ENCODE measurements at regions not wholly inside any gene's neighbourhood (a gene's known extent, or its start where the extent isn't known, plus 50 kb on each side); places are given as distances from the start of the nearest gene placed in this dataset.
"Not testable (repeated sequence)": the region's sequence is repeated elsewhere in the genome, so short reads cannot be mapped to it uniquely, and the experiment has no call there.

DNA sequence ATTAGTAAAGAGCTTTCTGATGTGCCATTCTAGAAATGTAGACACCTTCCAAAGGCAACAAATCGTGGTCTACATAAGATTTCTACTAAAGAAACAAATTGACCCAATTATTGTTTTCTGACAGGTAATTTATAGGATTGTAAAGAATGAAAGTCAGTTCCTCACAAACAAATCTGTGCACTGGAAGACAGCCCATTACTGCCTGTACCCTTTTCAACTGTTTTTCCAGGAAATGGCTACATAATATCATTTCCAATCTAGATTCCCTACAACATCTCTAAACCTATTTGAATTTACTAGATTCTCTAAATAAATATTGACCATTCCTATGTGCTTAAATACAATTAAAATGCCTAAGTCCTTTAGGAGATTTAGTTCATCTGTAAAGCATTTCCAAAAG, 939.1 kb downstream of the FSCB start:
- Histone ChIP-seq H3K36me3 (ENCODE audit: control insufficient read depth, insufficient read depth, low read length) (no peaks in the 10 kb centered on the region), H3K27me3 (ENCODE audit: control insufficient read depth, insufficient read depth, low read length) (no peaks in the 10 kb centered on the region), H3K9me3 (ENCODE audit: control insufficient read depth, insufficient read depth, low read depth, low read length) (no peaks in the 10 kb centered on the region), H3K27ac (ENCODE audit: low read length) (no peak overlapping the region), H3K4me3 (ENCODE audit: low read depth in 2 of 2, low read length in 2 of 2) (no peak overlapping the region), H3K4me1 (ENCODE audit: control insufficient read depth, insufficient read depth, low read length) (no peaks in the 10 kb centered on the region)
- no peak for TF ChIP-seq POLR2AphosphoS5 (IDR thresholded peaks at IDR 0.05; ENCODE audit: low read depth, low read length)
- TF ChIP-seq TCF7L2 (IDR thresholded peaks at IDR 0.05; ENCODE audit: low read depth, low read length): no peak
- no peak for TF ChIP-seq REST (IDR thresholded peaks at IDR 0.05; ENCODE audit: insufficient read depth in 1 of 2, low read depth in 2 of 2, low read length in 1 of 2)
- TF ChIP-seq CTCF (IDR thresholded peaks at IDR 0.05): no peak
- TF ChIP-seq SIN3A (IDR thresholded peaks at IDR 0.05; ENCODE audit: borderline replicate concordance, insufficient read depth, low read depth, low read length): no peak
- CTCF ChIA-PET: no interaction called here
- in situ Hi-C loops (cut with HindIII; ENCODE audit: low pct_unique_long_range_greater_than_20kb, low sequenced_read_pairs): no loop called here
- ATAC-seq (no peak), DNase-seq (ENCODE audit: low read depth, low spot score) (no peak)
- POLR2A ChIA-PET: no interaction called here
- intact Hi-C loops (cut with micrococcal nuclease; ENCODE audit: unreplicated experiment): no loop called here
- no TSS peak for BruUV-seq (replicated peaks)

DNA sequence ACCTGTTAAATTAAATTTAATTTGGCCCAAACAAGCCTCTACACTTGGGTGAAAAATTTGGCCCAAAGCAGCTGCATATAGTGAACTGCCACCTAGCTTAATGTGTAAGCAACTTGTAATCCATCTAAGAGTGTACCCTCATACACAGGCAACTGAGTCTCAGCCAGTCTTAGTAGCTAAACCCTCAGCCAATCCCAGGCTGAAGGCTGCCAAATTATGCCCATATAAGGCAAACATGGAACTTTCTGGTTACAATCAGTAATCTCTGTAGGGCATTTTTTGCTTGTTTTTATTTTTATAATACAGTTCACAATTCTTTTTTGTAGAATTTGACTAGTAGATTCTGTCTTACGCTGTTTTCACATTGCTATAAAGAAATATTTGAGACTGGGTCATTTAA, 958.7 kb downstream of the FSCB start:
- no peak for DNase-seq (ENCODE audit: low read depth, low spot score)
- TF ChIP-seq CTCF (IDR thresholded peaks at IDR 0.05): no peak
- no peak for TF ChIP-seq TCF7L2 (IDR thresholded peaks at IDR 0.05; ENCODE audit: low read depth, low read length)
- no peak for TF ChIP-seq SIN3A (IDR thresholded peaks at IDR 0.05; ENCODE audit: borderline replicate concordance, insufficient read depth, low read depth, low read length)
- TF ChIP-seq REST (IDR thresholded peaks at IDR 0.05; ENCODE audit: insufficient read depth in 1 of 2, low read depth in 2 of 2, low read length in 1 of 2): no peak
- no peak for TF ChIP-seq POLR2AphosphoS5 (IDR thresholded peaks at IDR 0.05; ENCODE audit: low read depth, low read length)
- Histone ChIP-seq H3K4me3 (ENCODE audit: low read depth in 2 of 2, low read length in 2 of 2) (no peak overlapping the region), H3K9me3 (ENCODE audit: control insufficient read depth, insufficient read depth, low read depth, low read length) (no peaks in the 10 kb centered on the region), H3K36me3 (ENCODE audit: control insufficient read depth, insufficient read depth, low read length) (no peaks in the 10 kb centered on the region), H3K27me3 (ENCODE audit: control insufficient read depth, insufficient read depth, low read length) (no peaks in the 10 kb centered on the region), H3K4me1 (ENCODE audit: control insufficient read depth, insufficient read depth, low read length) (no peaks in the 10 kb centered on the region), H3K27ac (ENCODE audit: low read length) (no peak overlapping the region)
- intact Hi-C loops (cut with micrococcal nuclease; ENCODE audit: unreplicated experiment) (no loop called here), in situ Hi-C loops (cut with HindIII; ENCODE audit: low pct_unique_long_range_greater_than_20kb, low sequenced_read_pairs) (no loop called here)
- ATAC-seq: no peak
- BruUV-seq (replicated peaks): no TSS peak
- ChIA-PET POLR2A (no interaction called here), CTCF (no interaction called here)

- in situ Hi-C loops (cut with HindIII; ENCODE audit: low pct_unique_long_range_greater_than_20kb, low sequenced_read_pairs); H3K9me3 ChIP-seq (ENCODE audit: control insufficient read depth, insufficient read depth, low read depth, low read length); H3K36me3 ChIP-seq (ENCODE audit: control insufficient read depth, insufficient read depth, low read length); H3K4me1 ChIP-seq (ENCODE audit: control insufficient read depth, insufficient read depth, low read length); ATAC-seq; H3K27ac ChIP-seq (ENCODE audit: low read length); intact Hi-C loops (cut with micrococcal nuclease; ENCODE audit: unreplicated experiment); H3K4me3 ChIP-seq (ENCODE audit: low read depth in 2 of 2, low read length in 2 of 2); POLR2A ChIA-PET; CTCF ChIA-PET; BruUV-seq (replicated peaks); H3K27me3 ChIP-seq (ENCODE audit: control insufficient read depth, insufficient read depth, low read length); DNase-seq (ENCODE audit: low read depth, low spot score): not testable (repeated sequence)
Observed at GRCh38 chr14:43547596-43547995, 959.5 kb downstream of the FSCB start.

Measured in Panc1 (cell line).